ENCODE measurements at regions not wholly inside any gene's neighbourhood (a gene's known extent, or its start where the extent isn't known, plus 50 kb on each side); places are given as distances from the start of the nearest gene placed in this dataset.
"Not testable (repeated sequence)": the region's sequence is repeated elsewhere in the genome, so short reads cannot be mapped to it uniquely, and the experiment has no call there.

DNA sequence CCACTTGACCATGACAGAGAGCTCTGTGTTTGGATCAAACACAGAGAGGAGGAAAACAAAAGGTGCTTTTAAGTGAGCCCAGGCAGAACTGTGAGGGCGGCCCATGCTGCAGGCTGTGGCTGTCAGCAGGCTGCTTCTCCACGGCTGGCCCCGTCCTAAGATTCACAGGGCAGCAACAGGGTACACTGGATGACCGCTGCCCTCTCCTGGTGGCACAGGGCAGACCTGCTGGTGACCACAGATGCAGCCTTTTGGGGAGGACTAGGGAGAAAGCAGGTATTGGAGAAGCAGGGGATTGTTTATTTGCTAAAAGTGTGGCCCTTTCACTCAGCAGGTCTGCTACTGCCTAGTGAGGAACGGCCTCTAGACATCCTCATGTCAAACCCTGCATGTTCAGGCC lies 183.7 kb downstream of the ADRA2C start:
- H3K36me3 ChIP-seq (ENCODE audit: control insufficient read depth in 4 of 4, insufficient read depth in 4 of 4, low read length in 3 of 4); H3K4me1 ChIP-seq (ENCODE audit: control extremely low read depth in 1 of 4, control insufficient read depth in 4 of 4, insufficient read depth in 4 of 4, low read length in 3 of 4); POLR2A ChIA-PET; CTCF ChIA-PET; H3K4me3 ChIP-seq (ENCODE audit: control insufficient read depth in 1 of 7, extremely low read depth in 1 of 7, insufficient read depth in 4 of 7, low read depth in 2 of 7, low read length in 6 of 7); H3K27ac ChIP-seq (ENCODE audit: insufficient read depth in 1 of 2, low read depth in 1 of 2, low read length in 2 of 2, poor library complexity in 1 of 2, severe bottlenecking in 2 of 2); H3K9me3 ChIP-seq (ENCODE audit: control extremely low read depth in 1 of 5, control insufficient read depth in 4 of 5, insufficient read depth in 2 of 5, low read depth in 1 of 5, low read length in 4 of 5); H3K27me3 ChIP-seq (replicated peaks in 2 of 5; ENCODE audit: control insufficient read depth in 4 of 5, insufficient read depth in 5 of 5, low read length in 4 of 5): not testable (repeated sequence)
- 91% methylated on average over 4 of the region's 5 CpGs for WGBS (ENCODE audit: insufficient coverage)
- DNase-seq = peak; percentile 19 to 32 (median 23)

- H3K27me3 ChIP-seq (replicated peaks in 2 of 5; ENCODE audit: control insufficient read depth in 4 of 5, insufficient read depth in 5 of 5, low read length in 4 of 5); POLR2A ChIA-PET; H3K9me3 ChIP-seq (ENCODE audit: control extremely low read depth in 1 of 5, control insufficient read depth in 4 of 5, insufficient read depth in 2 of 5, low read depth in 1 of 5, low read length in 4 of 5); H3K4me3 ChIP-seq (ENCODE audit: control insufficient read depth in 1 of 7, extremely low read depth in 1 of 7, insufficient read depth in 4 of 7, low read depth in 2 of 7, low read length in 6 of 7); H3K27ac ChIP-seq (ENCODE audit: insufficient read depth in 1 of 2, low read depth in 1 of 2, low read length in 2 of 2, poor library complexity in 1 of 2, severe bottlenecking in 2 of 2); H3K4me1 ChIP-seq (ENCODE audit: control extremely low read depth in 1 of 4, control insufficient read depth in 4 of 4, insufficient read depth in 4 of 4, low read length in 3 of 4); CTCF ChIA-PET; H3K36me3 ChIP-seq (ENCODE audit: control insufficient read depth in 4 of 4, insufficient read depth in 4 of 4, low read length in 3 of 4); DNase-seq: not testable (repeated sequence)
- 90% methylated on average over 2 of the region's 9 CpGs for WGBS (ENCODE audit: insufficient coverage)
Measured at GRCh38 chr4:3952443-3953139, 186.4 kb downstream of the ADRA2C start.

GRCh38 chr4:3953140-3953489 lies 186.9 kb downstream of the ADRA2C start:
- H3K27me3 ChIP-seq (replicated peaks in 2 of 5; ENCODE audit: control insufficient read depth in 4 of 5, insufficient read depth in 5 of 5, low read length in 4 of 5); H3K27ac ChIP-seq (ENCODE audit: insufficient read depth in 1 of 2, low read depth in 1 of 2, low read length in 2 of 2, poor library complexity in 1 of 2, severe bottlenecking in 2 of 2); DNase-seq; H3K36me3 ChIP-seq (ENCODE audit: control insufficient read depth in 4 of 4, insufficient read depth in 4 of 4, low read length in 3 of 4); H3K4me1 ChIP-seq (ENCODE audit: control extremely low read depth in 1 of 4, control insufficient read depth in 4 of 4, insufficient read depth in 4 of 4, low read length in 3 of 4); H3K4me3 ChIP-seq (ENCODE audit: control insufficient read depth in 1 of 7, extremely low read depth in 1 of 7, insufficient read depth in 4 of 7, low read depth in 2 of 7, low read length in 6 of 7); H3K9me3 ChIP-seq (ENCODE audit: control extremely low read depth in 1 of 5, control insufficient read depth in 4 of 5, insufficient read depth in 2 of 5, low read depth in 1 of 5, low read length in 4 of 5); POLR2A ChIA-PET: not testable (repeated sequence)
- WGBS (ENCODE audit: insufficient coverage) = 89% methylated on average over 2 of the region's 4 CpGs
- CTCF ChIA-PET = interaction anchor here (1.2 kb wide), 1 partner anchor 72 kb away, joined by 3 read pairs; no protein-coding TSS in a partner anchor

GRCh38 chr4:3954540-3955320 lies 188.5 kb downstream of the ADRA2C start:
- WGBS (ENCODE audit: insufficient coverage) = 2% methylated on average over 36 of the region's 53 CpGs
- H3K9me3 ChIP-seq (ENCODE audit: control extremely low read depth in 1 of 5, control insufficient read depth in 4 of 5, insufficient read depth in 2 of 5, low read depth in 1 of 5, low read length in 4 of 5); POLR2A ChIA-PET; H3K27me3 ChIP-seq (replicated peaks in 2 of 5; ENCODE audit: control insufficient read depth in 4 of 5, insufficient read depth in 5 of 5, low read length in 4 of 5); H3K4me1 ChIP-seq (ENCODE audit: control extremely low read depth in 1 of 4, control insufficient read depth in 4 of 4, insufficient read depth in 4 of 4, low read length in 3 of 4); CTCF ChIA-PET; H3K36me3 ChIP-seq (ENCODE audit: control insufficient read depth in 4 of 4, insufficient read depth in 4 of 4, low read length in 3 of 4): not testable (repeated sequence)
- DNase-seq = peak; percentile 72 to 90 (median 88)
- peak overlapping the region; percentile 54 to 82 (median 73) for H3K4me3 ChIP-seq (ENCODE audit: control insufficient read depth in 1 of 7, extremely low read depth in 1 of 7, insufficient read depth in 4 of 7, low read depth in 2 of 7, low read length in 6 of 7)
- H3K27ac ChIP-seq (ENCODE audit: insufficient read depth in 1 of 2, low read depth in 1 of 2, low read length in 2 of 2, poor library complexity in 1 of 2, severe bottlenecking in 2 of 2) = peak overlapping the region in 1 of 2 experiments; percentile 58

GRCh38 chr4:3955321-3956164 lies 189.4 kb downstream of the ADRA2C start:
- peak overlapping the region; percentile 54 to 82 (median 73) for H3K4me3 ChIP-seq (ENCODE audit: control insufficient read depth in 1 of 7, extremely low read depth in 1 of 7, insufficient read depth in 4 of 7, low read depth in 2 of 7, low read length in 6 of 7)
- CTCF ChIA-PET = interaction anchor here (1.0 kb wide), 1 partner anchor 21 kb away, joined by 3 read pairs; no protein-coding TSS in a partner anchor
- H3K27me3 ChIP-seq (replicated peaks in 2 of 5; ENCODE audit: control insufficient read depth in 4 of 5, insufficient read depth in 5 of 5, low read length in 4 of 5); H3K9me3 ChIP-seq (ENCODE audit: control extremely low read depth in 1 of 5, control insufficient read depth in 4 of 5, insufficient read depth in 2 of 5, low read depth in 1 of 5, low read length in 4 of 5); H3K4me1 ChIP-seq (ENCODE audit: control extremely low read depth in 1 of 4, control insufficient read depth in 4 of 4, insufficient read depth in 4 of 4, low read length in 3 of 4); H3K36me3 ChIP-seq (ENCODE audit: control insufficient read depth in 4 of 4, insufficient read depth in 4 of 4, low read length in 3 of 4); POLR2A ChIA-PET: not testable (repeated sequence)
- 0% methylated on average over 40 of the region's 60 CpGs for WGBS (ENCODE audit: insufficient coverage)
- DNase-seq = peak; percentile 99
- H3K27ac ChIP-seq (ENCODE audit: insufficient read depth in 1 of 2, low read depth in 1 of 2, low read length in 2 of 2, poor library complexity in 1 of 2, severe bottlenecking in 2 of 2) = peak overlapping the region in 1 of 2 experiments; percentile 58

DNA sequence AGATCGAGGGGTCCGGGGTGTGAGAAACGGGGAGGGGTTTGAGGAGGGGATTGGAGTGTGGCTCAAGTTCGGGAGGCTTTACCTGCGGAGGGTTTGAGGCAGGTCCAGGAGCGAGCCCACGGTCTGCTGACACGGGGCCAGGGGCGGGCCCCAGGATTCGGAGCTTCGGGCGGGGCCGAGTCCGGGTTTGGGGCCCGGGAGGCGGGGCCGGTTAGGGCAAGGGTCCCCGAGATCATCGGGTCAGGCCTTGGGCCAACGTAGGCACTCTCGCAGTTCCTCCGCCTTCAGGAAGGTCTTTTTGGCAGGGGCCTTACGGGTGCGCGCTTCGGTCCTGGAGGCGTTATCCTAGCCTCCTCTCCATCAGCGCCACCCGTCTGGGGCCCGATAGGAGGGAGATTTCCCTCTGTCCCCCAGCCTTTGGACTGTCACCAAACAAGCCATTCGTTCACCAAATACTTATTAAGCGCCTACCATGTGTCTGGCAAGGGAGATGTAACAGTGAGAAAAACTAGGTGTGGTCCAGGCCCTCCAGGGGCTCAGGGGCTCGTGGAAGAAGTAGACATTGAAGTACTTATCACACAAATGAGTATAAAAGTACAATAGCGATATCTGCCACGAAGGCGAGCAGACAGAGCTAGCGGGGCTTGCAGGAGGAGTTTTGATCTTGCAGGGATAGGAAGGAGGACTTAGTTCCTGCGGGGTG lies 190.1 kb downstream of the ADRA2C start:
- H3K4me1 ChIP-seq (ENCODE audit: control extremely low read depth in 1 of 4, control insufficient read depth in 4 of 4, insufficient read depth in 4 of 4, low read length in 3 of 4); DNase-seq; H3K27me3 ChIP-seq (replicated peaks in 2 of 5; ENCODE audit: control insufficient read depth in 4 of 5, insufficient read depth in 5 of 5, low read length in 4 of 5); H3K27ac ChIP-seq (ENCODE audit: insufficient read depth in 1 of 2, low read depth in 1 of 2, low read length in 2 of 2, poor library complexity in 1 of 2, severe bottlenecking in 2 of 2); POLR2A ChIA-PET; H3K9me3 ChIP-seq (ENCODE audit: control extremely low read depth in 1 of 5, control insufficient read depth in 4 of 5, insufficient read depth in 2 of 5, low read depth in 1 of 5, low read length in 4 of 5); H3K36me3 ChIP-seq (ENCODE audit: control insufficient read depth in 4 of 4, insufficient read depth in 4 of 4, low read length in 3 of 4): not testable (repeated sequence)
- WGBS (ENCODE audit: insufficient coverage) = under 1% methylated on average over 23 of the region's 38 CpGs
- CTCF ChIA-PET = interaction anchor here (1.0 kb wide), 1 partner anchor 20 kb away, joined by 3 read pairs; no protein-coding TSS in a partner anchor
- H3K4me3 ChIP-seq (ENCODE audit: control insufficient read depth in 1 of 7, extremely low read depth in 1 of 7, insufficient read depth in 4 of 7, low read depth in 2 of 7, low read length in 6 of 7) = peak overlapping the region; percentile 35 to 82 (median 54)
